SK-N-SH treated with all-trans-retinoic acid at 6 μM for 48 hours (cell line): ENCODE measurements at regions not wholly inside any gene's neighbourhood (a gene's known extent, or its start where the extent isn't known, plus 50 kb on each side); places are given as distances from the start of the nearest gene placed in this dataset.

Experiments used
- ATAC-seq: fragments of 200-7000 bp; cut with Tn5 transposase; 3 replicates; pipeline ENCODE4 v1.9.1; 2020; ENCODE audit warnings: mild to moderate bottlenecking, moderate library complexity
- ARNTL ChIP-seq: fragments of 450-650 bp; formaldehyde crosslinking; IDR thresholded peaks from 2 replicates; pipeline ENCODE4 v1.5.0; 2020; ENCODE audit warnings: low read depth, mild to moderate bottlenecking, moderate library complexity, borderline replicate concordance
- CREB5 ChIP-seq: fragments of 250-450 bp; sonication (Bioruptor Pico); IDR thresholded peaks from 2 replicates; pipeline ENCODE4 v1.5.1; 2020; ENCODE audit warnings: low read depth, mild to moderate bottlenecking, moderate library complexity
- CSRNP3 ChIP-seq: fragments of 250-450 bp; sonication (Bioruptor Pico); IDR thresholded peaks from 2 replicates; pipeline ENCODE4 v1.5.1; 2021; ENCODE audit warnings: mild to moderate bottlenecking, moderate library complexity
- ESRRG ChIP-seq: fragments of 250-450 bp; sonication (Bioruptor Pico); IDR thresholded peaks from 2 replicates; pipeline ENCODE4 v1.6.1; 2021; ENCODE audit warnings: mild to moderate bottlenecking
- GLIS3 ChIP-seq: fragments of 250-450 bp; sonication (Bioruptor Pico); IDR thresholded peaks from 2 replicates; pipeline ENCODE4 v1.5.0; 2020; ENCODE audit warnings: mild to moderate bottlenecking, moderate library complexity
- ISL1 ChIP-seq: fragments of 250-450 bp; sonication (Bioruptor Pico); IDR thresholded peaks from 2 replicates; pipeline ENCODE4 v2.1.2; 2022; ENCODE audit warnings: mild to moderate bottlenecking, moderate library complexity
- OSR1 ChIP-seq: fragments of 250-450 bp; sonication (Bioruptor Pico); IDR thresholded peaks from 2 replicates; pipeline ENCODE4 v1.8.0; 2022; ENCODE audit warnings: moderate library complexity, mild to moderate bottlenecking, inconsistent platforms
- PATZ1 ChIP-seq: fragments of 250-450 bp; sonication (Bioruptor Pico); IDR thresholded peaks from 2 replicates; pipeline ENCODE4 v1.8.0; 2020; ENCODE audit warnings: mild to moderate bottlenecking, moderate library complexity, borderline replicate concordance
- POU6F1 ChIP-seq: fragments of 250-450 bp; sonication (Bioruptor Pico); IDR thresholded peaks from 2 replicates; pipeline ENCODE4 v1.8.0; 2021; ENCODE audit warnings: low read depth, mild to moderate bottlenecking, moderate library complexity, borderline replicate concordance
- PPARA ChIP-seq: fragments of 250-450 bp; sonication (Bioruptor Pico); IDR thresholded peaks from 2 replicates; pipeline ENCODE4 v1.5.0; 2020; ENCODE audit warnings: mild to moderate bottlenecking, borderline replicate concordance
- RARB ChIP-seq: fragments of 250-450 bp; sonication (Bioruptor Pico); IDR thresholded peaks from 2 replicates; pipeline ENCODE4 v1.8.0; 2021; ENCODE audit warnings: mild to moderate bottlenecking, moderate library complexity
- SNAI2 ChIP-seq: fragments of 250-450 bp; sonication (Bioruptor Pico); IDR thresholded peaks from 2 replicates; pipeline ENCODE4 v1.5.0; 2020; ENCODE audit warnings: mild to moderate bottlenecking, moderate library complexity
- TCF4 ChIP-seq: fragments of 250-450 bp; sonication (Bioruptor Pico); IDR thresholded peaks from 2 replicates; pipeline ENCODE4 v1.8.0; 2021; ENCODE audit warnings: mild to moderate bottlenecking, moderate library complexity, borderline replicate concordance
- TOX ChIP-seq: fragments of 250-450 bp; sonication (Bioruptor Pico); IDR thresholded peaks from 2 replicates; pipeline ENCODE4 v1.8.0; 2021; ENCODE audit warnings: mild to moderate bottlenecking, moderate library complexity, borderline replicate concordance
- TSHZ2 ChIP-seq: fragments of 250-450 bp; sonication (Bioruptor Pico); IDR thresholded peaks from 2 replicates; pipeline ENCODE4 v1.5.0; 2020; ENCODE audit warnings: mild to moderate bottlenecking, moderate library complexity
- ZC3H10 ChIP-seq: fragments of 250-450 bp; sonication (Bioruptor Pico); IDR thresholded peaks from 2 replicates; pipeline ENCODE4 v1.5.1; 2021; ENCODE audit warnings: mild to moderate bottlenecking, moderate library complexity
- ZFP3 ChIP-seq: fragments of 250-450 bp; sonication (Bioruptor Pico); IDR thresholded peaks from 2 replicates; pipeline ENCODE4 v1.5.0; 2020; ENCODE audit warnings: mild to moderate bottlenecking, moderate library complexity
- ZFP30 ChIP-seq: fragments of 450-650 bp; formaldehyde crosslinking; IDR thresholded peaks from 2 replicates; pipeline ENCODE4 v1.5.0; 2022; ENCODE audit warnings: mild to moderate bottlenecking, moderate library complexity
- ZNF565 ChIP-seq: fragments of 450-650 bp; formaldehyde crosslinking; conservative IDR thresholded peaks from 2 replicates; pipeline ENCODE4 v1.5.0; 2020; ENCODE audit warnings: low read depth, mild to moderate bottlenecking, moderate library complexity
- ZNF70 ChIP-seq: fragments of 450-650 bp; formaldehyde crosslinking; IDR thresholded peaks from 2 replicates; pipeline ENCODE4 v1.5.0; 2020; ENCODE audit warnings: mild to moderate bottlenecking, moderate library complexity
- ZNF8 ChIP-seq: fragments of 450-650 bp; formaldehyde crosslinking; IDR thresholded peaks from 2 replicates; pipeline ENCODE4 v1.5.0; 2020; ENCODE audit warnings: mild to moderate bottlenecking, moderate library complexity

- TF ChIP-seq CSRNP3 (no peak), CREB5 (CRISPR knock-in tag) (no peak), ZC3H10 (CRISPR knock-in tag) (no peak), ZFP30 (CRISPR knock-in tag) (no peak), TCF4 (no peak), OSR1 (CRISPR knock-in tag) (no peak), TOX (CRISPR knock-in tag) (no peak), PPARA (CRISPR knock-in tag) (no peak), ZNF70 (no peak)
- ATAC-seq, result no peak
Measured at GRCh38 chr17:27216836-27217235, 77.1 kb upstream of the WSB1 start.

GRCh38 chr17:27217631-27218030, 76.3 kb upstream of the WSB1 start:
- TF ChIP-seq ZC3H10 (CRISPR knock-in tag) (no peak), CREB5 (CRISPR knock-in tag) (no peak), ARNTL (CRISPR knock-in tag) (no peak), ZNF565 (no peak), ZNF70 (no peak), TCF4 (no peak), ZNF8 (no peak), PPARA (CRISPR knock-in tag) (no peak)
- no peak for ATAC-seq

GRCh38 chr17:27218041-27218440, 75.9 kb upstream of the WSB1 start:
- ATAC-seq, result no peak
- TF ChIP-seq CSRNP3 (no peak), RARB (no peak), GLIS3 (CRISPR knock-in tag) (no peak), PPARA (CRISPR knock-in tag) (no peak), TSHZ2 (CRISPR knock-in tag) (no peak), PATZ1 (CRISPR knock-in tag) (no peak), ESRRG (no peak), ZFP30 (CRISPR knock-in tag) (no peak), ZNF565 (no peak), TCF4 (no peak), ZNF70 (no peak), SNAI2 (CRISPR knock-in tag) (no peak), ISL1 (CRISPR knock-in tag) (no peak), ZC3H10 (CRISPR knock-in tag) (no peak), ZNF8 (no peak), ARNTL (CRISPR knock-in tag) (no peak), ZFP3 (CRISPR knock-in tag) (no peak), POU6F1 (no peak)
